ENCODE measurements at regions not wholly inside any gene's neighbourhood (a gene's known extent, or its start where the extent isn't known, plus 50 kb on each side); places are given as distances from the start of the nearest gene placed in this dataset.

DNA sequence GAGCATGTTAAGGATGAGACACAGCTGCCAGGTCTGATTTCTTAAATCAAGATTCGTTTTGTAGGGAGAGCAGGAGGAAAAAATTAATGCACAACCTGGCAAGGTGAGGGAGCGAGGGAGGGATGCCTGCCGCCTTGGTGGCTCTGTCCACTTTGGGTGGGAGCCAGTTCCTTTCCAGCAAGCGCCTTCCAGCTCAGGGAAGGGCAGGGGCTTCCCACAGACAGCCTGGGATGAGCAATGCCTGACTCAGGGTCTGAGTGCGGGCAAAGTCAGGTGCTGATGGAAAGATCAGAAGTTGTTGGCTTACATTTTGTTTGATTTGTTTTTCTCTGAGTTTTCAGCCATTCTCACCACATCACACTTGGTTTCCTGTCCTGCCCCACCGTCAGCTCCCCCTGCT, 220.7 kb downstream of the ENGASE start:
- TF ChIP-seq, protein P1, sequence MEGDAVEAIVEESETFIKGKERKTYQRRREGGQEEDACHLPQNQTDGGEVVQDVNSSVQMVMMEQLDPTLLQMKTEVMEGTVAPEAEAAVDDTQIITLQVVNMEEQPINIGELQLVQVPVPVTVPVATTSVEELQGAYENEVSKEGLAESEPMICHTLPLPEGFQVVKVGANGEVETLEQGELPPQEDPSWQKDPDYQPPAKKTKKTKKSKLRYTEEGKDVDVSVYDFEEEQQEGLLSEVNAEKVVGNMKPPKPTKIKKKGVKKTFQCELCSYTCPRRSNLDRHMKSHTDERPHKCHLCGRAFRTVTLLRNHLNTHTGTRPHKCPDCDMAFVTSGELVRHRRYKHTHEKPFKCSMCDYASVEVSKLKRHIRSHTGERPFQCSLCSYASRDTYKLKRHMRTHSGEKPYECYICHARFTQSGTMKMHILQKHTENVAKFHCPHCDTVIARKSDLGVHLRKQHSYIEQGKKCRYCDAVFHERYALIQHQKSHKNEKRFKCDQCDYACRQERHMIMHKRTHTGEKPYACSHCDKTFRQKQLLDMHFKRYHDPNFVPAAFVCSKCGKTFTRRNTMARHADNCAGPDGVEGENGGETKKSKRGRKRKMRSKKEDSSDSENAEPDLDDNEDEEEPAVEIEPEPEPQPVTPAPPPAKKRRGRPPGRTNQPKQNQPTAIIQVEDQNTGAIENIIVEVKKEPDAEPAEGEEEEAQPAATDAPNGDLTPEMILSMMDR (IDR thresholded peaks at IDR 0.05) = no peak
- TF ChIP-seq POLR2A (IDR thresholded peaks at IDR 0.05) = no peak
